ENCODE measurements at regions not wholly inside any gene's neighbourhood (a gene's known extent, or its start where the extent isn't known, plus 50 kb on each side); places are given as distances from the start of the nearest gene placed in this dataset.

DNA sequence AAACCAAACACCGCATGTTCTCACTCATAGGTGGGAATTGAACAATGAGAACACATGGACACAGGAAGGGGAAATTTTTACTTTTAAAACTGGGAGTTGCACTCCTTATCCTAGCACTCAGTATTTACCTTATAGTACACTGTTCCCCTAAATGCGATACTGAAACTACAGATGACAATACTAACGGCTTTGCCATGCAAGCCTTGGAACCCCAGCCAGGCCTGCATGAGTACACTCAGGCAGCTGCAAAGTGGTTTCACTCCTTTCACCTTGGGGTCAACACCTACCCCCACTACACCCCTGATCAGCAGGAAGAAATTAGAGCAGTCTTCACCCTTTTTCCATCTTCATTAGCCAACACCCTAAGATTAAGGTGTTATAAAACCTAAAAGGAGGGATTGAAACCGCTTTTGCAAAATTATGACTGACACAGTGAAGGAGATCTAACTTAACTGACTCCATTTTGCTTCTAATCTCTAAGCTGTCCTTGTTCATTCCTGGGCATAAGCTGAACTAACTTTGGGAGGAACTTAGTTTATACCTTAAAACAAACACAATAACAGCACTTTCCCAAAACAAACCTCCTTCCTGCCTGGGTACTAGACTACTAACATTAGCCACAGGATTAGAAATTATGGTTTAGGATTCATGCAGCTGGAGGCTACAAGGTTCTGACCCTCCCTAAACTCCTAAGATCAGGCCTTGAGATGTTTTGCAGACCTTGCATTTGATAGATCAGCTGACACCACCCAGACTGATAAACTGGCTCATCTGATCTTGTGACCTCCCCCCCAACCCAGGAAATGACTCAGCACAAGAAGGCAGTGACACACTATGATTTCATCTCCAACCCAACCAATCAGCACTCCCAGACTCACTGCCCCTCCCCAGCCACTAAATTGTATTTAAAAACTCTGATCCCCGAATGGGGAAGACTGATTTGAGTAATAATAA is 452.1 kb upstream of the PPP2R3A start (continued):
- TF ChIP-seq KDM2B (CRISPR knock-in tag; IDR thresholded peaks at IDR 0.05), result no peak
- TF ChIP-seq FUS (optimal IDR thresholded peaks at IDR 0.05; ENCODE audit: low read depth, low read length), result no peak
- TF ChIP-seq ZNF3 (CRISPR knock-in tag; IDR thresholded peaks at IDR 0.05), result 0 out of 2 replicates have a peak, but pooled peaks have one; percentile 56
- TF ChIP-seq ZBTB1 (CRISPR knock-in tag; IDR thresholded peaks at IDR 0.05; ENCODE audit: borderline replicate concordance, low read depth), result no peak
- peak; percentile 67 for TF ChIP-seq STAT5B (CRISPR knock-in tag; IDR thresholded peaks at IDR 0.05)
- peak; percentile 99 for TF ChIP-seq ZNF175 (CRISPR knock-in tag; IDR thresholded peaks at IDR 0.05; ENCODE audit: low read depth)
- TF ChIP-seq SRSF1 (IDR thresholded peaks at IDR 0.05; ENCODE audit: low read depth, low read length), result no peak
- TF ChIP-seq, protein P1, sequence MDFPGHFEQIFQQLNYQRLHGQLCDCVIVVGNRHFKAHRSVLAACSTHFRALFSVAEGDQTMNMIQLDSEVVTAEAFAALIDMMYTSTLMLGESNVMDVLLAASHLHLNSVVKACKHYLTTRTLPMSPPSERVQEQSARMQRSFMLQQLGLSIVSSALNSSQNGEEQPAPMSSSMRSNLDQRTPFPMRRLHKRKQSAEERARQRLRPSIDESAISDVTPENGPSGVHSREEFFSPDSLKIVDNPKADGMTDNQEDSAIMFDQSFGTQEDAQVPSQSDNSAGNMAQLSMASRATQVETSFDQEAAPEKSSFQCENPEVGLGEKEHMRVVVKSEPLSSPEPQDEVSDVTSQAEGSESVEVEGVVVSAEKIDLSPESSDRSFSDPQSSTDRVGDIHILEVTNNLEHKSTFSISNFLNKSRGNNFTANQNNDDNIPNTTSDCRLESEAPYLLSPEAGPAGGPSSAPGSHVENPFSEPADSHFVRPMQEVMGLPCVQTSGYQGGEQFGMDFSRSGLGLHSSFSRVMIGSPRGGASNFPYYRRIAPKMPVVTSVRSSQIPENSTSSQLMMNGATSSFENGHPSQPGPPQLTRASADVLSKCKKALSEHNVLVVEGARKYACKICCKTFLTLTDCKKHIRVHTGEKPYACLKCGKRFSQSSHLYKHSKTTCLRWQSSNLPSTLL (IDR thresholded peaks at IDR 0.05), result no peak
- peak; percentile 98 for TF ChIP-seq ZNF79 (CRISPR knock-in tag; IDR thresholded peaks at IDR 0.05; ENCODE audit: low read depth)
- no peak for TF ChIP-seq ZEB2 (IDR thresholded peaks at IDR 0.05)
- TF ChIP-seq, protein P2, sequence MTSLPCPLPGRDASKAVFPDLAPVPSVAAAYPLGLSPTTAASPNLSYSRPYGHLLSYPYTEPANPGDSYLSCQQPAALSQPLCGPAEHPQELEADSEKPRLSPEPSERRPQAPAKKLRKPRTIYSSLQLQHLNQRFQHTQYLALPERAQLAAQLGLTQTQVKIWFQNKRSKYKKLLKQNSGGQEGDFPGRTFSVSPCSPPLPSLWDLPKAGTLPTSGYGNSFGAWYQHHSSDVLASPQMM (CRISPR knock-in tag; IDR thresholded peaks at IDR 0.05), result no peak
- no peak for TF ChIP-seq ID3 (CRISPR knock-in tag; IDR thresholded peaks at IDR 0.05)
- TF ChIP-seq ID3 (tag; IDR thresholded peaks at IDR 0.05), result peak; percentile 96
- no peak for TF ChIP-seq POU5F1 (IDR thresholded peaks at IDR 0.05; ENCODE audit: borderline replicate concordance, low read depth, low read length, partially characterized antibody)
- peak; percentile 46; the same call in 1 of the 2 replicates for TF ChIP-seq CUX1 (CRISPR knock-in tag; IDR thresholded peaks at IDR 0.05)
- peak; percentile 96 for TF ChIP-seq PATZ1 (CRISPR knock-in tag; IDR thresholded peaks at IDR 0.05; ENCODE audit: borderline replicate concordance)
- TF ChIP-seq XRCC5 (IDR thresholded peaks at IDR 0.05; ENCODE audit: low read depth, low read length), result no peak

Data from K562 (cell line).